HCT116 (cell line): ENCODE measurements at regions not wholly inside any gene's neighbourhood (a gene's known extent, or its start where the extent isn't known, plus 50 kb on each side); places are given as distances from the start of the nearest gene placed in this dataset.

ENCODE experiments used
- SRF ChIP-seq: IDR thresholded peaks from 2 replicates; pipeline ENCODE4 v1.6.1; 2012; ENCODE audit warnings: low read depth
- TF ChIP-seq, protein P1 (sequence below), 3 experiments: fragments of 200-600 bp in 1 of 3; sonication (generic) in 1 of 3; IDR thresholded peaks in 2 of 3; conservative IDR thresholded peaks in 1 of 3; 2 replicates each; pipeline ENCODE4 v1.5.1; 2012 to 2017; ENCODE audit warnings: low read depth in 2 of 3, low read length in 2 of 3, antibody characterized with exemption in 1 of 3, borderline replicate concordance in 1 of 3, control low read depth in 1 of 3, mild to moderate bottlenecking in 1 of 3, mixed read lengths in 1 of 3, mixed run types in 1 of 3, moderate library complexity in 1 of 3; ENCODE audit not compliant: insufficient read depth in 1 of 3

DNA sequence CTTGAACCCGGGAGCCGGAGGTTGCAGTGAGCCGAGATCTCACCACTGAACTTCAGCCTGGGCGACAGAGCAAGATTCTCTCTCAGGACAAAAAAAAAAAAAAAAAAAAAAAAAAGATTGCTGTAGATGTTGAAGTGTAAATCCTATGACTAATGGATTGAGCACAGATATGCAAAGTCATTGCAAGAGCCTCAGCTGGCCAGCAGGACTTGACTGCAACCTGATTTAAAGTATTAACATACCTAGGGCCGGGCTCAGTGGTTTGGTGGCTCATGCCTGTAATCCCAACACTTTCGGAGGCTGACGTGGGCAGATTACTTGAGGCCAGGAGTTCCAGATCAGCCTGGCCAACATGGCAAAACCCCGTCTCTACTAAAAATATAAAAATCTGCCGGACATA lies 69.6 kb upstream of the EPCAM start:
- TF ChIP-seq, protein P1, sequence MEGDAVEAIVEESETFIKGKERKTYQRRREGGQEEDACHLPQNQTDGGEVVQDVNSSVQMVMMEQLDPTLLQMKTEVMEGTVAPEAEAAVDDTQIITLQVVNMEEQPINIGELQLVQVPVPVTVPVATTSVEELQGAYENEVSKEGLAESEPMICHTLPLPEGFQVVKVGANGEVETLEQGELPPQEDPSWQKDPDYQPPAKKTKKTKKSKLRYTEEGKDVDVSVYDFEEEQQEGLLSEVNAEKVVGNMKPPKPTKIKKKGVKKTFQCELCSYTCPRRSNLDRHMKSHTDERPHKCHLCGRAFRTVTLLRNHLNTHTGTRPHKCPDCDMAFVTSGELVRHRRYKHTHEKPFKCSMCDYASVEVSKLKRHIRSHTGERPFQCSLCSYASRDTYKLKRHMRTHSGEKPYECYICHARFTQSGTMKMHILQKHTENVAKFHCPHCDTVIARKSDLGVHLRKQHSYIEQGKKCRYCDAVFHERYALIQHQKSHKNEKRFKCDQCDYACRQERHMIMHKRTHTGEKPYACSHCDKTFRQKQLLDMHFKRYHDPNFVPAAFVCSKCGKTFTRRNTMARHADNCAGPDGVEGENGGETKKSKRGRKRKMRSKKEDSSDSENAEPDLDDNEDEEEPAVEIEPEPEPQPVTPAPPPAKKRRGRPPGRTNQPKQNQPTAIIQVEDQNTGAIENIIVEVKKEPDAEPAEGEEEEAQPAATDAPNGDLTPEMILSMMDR (IDR thresholded peaks at IDR 0.05 in 2 of 3, conservative IDR thresholded peaks at IDR 0.05 in 1 of 3; ENCODE audit: borderline replicate concordance in 1 of 3, insufficient read depth in 1 of 3, low read depth in 2 of 3, low read length in 2 of 3), result no peak
- no peak for TF ChIP-seq SRF
